ENCODE measurements at regions not wholly inside any gene's neighbourhood (a gene's known extent, or its start where the extent isn't known, plus 50 kb on each side); places are given as distances from the start of the nearest gene placed in this dataset.

DNA sequence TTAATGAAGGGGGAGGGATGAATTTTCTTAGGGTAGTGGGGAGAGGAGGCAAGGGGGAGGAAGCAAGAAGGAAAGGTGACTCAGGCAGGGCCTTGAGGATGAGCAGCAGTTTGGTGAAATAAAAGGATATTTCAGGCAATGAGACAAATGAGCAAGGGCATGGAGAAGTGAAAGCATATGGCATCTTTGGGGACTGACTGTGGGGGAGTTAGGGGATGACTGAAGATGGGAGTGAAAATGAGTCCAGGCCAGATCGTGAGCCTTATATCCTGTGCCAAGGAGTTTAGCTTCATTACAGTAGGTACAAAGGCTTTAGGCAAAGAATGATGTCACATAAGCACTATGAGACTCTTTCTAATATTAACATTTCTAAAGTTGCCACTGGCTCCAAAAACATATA, 51.9 kb downstream of the ILRUN start:
- TF ChIP-seq, protein P1, sequence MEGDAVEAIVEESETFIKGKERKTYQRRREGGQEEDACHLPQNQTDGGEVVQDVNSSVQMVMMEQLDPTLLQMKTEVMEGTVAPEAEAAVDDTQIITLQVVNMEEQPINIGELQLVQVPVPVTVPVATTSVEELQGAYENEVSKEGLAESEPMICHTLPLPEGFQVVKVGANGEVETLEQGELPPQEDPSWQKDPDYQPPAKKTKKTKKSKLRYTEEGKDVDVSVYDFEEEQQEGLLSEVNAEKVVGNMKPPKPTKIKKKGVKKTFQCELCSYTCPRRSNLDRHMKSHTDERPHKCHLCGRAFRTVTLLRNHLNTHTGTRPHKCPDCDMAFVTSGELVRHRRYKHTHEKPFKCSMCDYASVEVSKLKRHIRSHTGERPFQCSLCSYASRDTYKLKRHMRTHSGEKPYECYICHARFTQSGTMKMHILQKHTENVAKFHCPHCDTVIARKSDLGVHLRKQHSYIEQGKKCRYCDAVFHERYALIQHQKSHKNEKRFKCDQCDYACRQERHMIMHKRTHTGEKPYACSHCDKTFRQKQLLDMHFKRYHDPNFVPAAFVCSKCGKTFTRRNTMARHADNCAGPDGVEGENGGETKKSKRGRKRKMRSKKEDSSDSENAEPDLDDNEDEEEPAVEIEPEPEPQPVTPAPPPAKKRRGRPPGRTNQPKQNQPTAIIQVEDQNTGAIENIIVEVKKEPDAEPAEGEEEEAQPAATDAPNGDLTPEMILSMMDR (conservative IDR thresholded peaks at IDR 0.05) = no peak
- TF ChIP-seq ZFX (IDR thresholded peaks at IDR 0.05) = no peak
